ENCODE measurements at regions not wholly inside any gene's neighbourhood (a gene's known extent, or its start where the extent isn't known, plus 50 kb on each side); places are given as distances from the start of the nearest gene placed in this dataset.

GRCh38 chr12:67006610-67007009, 262.5 kb upstream of the CAND1 start:
- no TSS peak for BruUV-seq (replicated peaks)
- H3K4me2 ChIP-seq (ENCODE audit: low read length) = no peak overlapping the region
- ChIA-PET CTCF (ENCODE audit: unreplicated experiment) (no interaction called here), POLR2A (no interaction called here)
- H3K9me2 ChIP-seq (ENCODE audit: insufficient read depth, low read length) = no peaks in the 10 kb centered on the region
- H3K27ac ChIP-seq (ENCODE audit: low read depth, low read length, poor library complexity, severe bottlenecking) = no peak overlapping the region
- no peaks in the 10 kb centered on the region for H3K4me1 ChIP-seq (ENCODE audit: insufficient read depth, low read length, poor library complexity, severe bottlenecking)
- no peak for DNase-seq (ENCODE audit: low spot score)
- H3K36me3 ChIP-seq (ENCODE audit: insufficient read depth, low read length) = no peaks in the 10 kb centered on the region
- H3K9me3 ChIP-seq (ENCODE audit: low read length) = no peaks in the 10 kb centered on the region
- no peak for TF ChIP-seq EZH2phosphoT487 (IDR thresholded peaks at IDR 0.05; ENCODE audit: borderline replicate concordance, low read depth, low read length)
- TF ChIP-seq CTCF (conservative IDR thresholded peaks at IDR 0.05; ENCODE audit: low read length) = no peak
- H3K79me2 ChIP-seq (ENCODE audit: insufficient read depth, low read depth, low read length) = no peaks in the 10 kb centered on the region
- no peak overlapping the region for H2AFZ ChIP-seq (ENCODE audit: low read length)
- no peaks in the 10 kb centered on the region for H4K20me1 ChIP-seq (ENCODE audit: insufficient read depth, low read length)
- intact Hi-C loops (cut with micrococcal nuclease; ENCODE audit: unreplicated experiment) = no loop called here
- H3K4me3 ChIP-seq (ENCODE audit: low read depth, low read length, poor library complexity, severe bottlenecking) = no peak overlapping the region

- no peak for DNase-seq (ENCODE audit: low spot score)
- no peak overlapping the region for H3K27ac ChIP-seq (ENCODE audit: low read depth, low read length, poor library complexity, severe bottlenecking)
- ChIA-PET POLR2A (no interaction called here), CTCF (ENCODE audit: unreplicated experiment) (no interaction called here)
- H3K36me3 ChIP-seq (ENCODE audit: insufficient read depth, low read length) = no peaks in the 10 kb centered on the region
- H3K4me2 ChIP-seq (ENCODE audit: low read length) = no peak overlapping the region
- no peaks in the 10 kb centered on the region for H3K9me3 ChIP-seq (ENCODE audit: low read length)
- H3K9me2 ChIP-seq (ENCODE audit: insufficient read depth, low read length) = no peaks in the 10 kb centered on the region
- TF ChIP-seq EZH2phosphoT487 (IDR thresholded peaks at IDR 0.05; ENCODE audit: borderline replicate concordance, low read depth, low read length) (no peak), CTCF (conservative IDR thresholded peaks at IDR 0.05; ENCODE audit: low read length) (no peak)
- no peaks in the 10 kb centered on the region for H3K79me2 ChIP-seq (ENCODE audit: insufficient read depth, low read depth, low read length)
- H2AFZ ChIP-seq (ENCODE audit: low read length) = no peak overlapping the region
- no peak overlapping the region for H3K4me3 ChIP-seq (ENCODE audit: low read depth, low read length, poor library complexity, severe bottlenecking)
- intact Hi-C loops (cut with micrococcal nuclease; ENCODE audit: unreplicated experiment) = no loop called here
- H4K20me1 ChIP-seq (ENCODE audit: insufficient read depth, low read length) = no peaks in the 10 kb centered on the region
- no peaks in the 10 kb centered on the region for H3K4me1 ChIP-seq (ENCODE audit: insufficient read depth, low read length, poor library complexity, severe bottlenecking)
- BruUV-seq (replicated peaks) = no TSS peak
These were observed 254.5 kb upstream of the CAND1 start for GRCh38 chr12:67014642-67015041.

GRCh38 chr12:67018105-67018504, 251.1 kb upstream of the CAND1 start:
- intact Hi-C loops (cut with micrococcal nuclease; ENCODE audit: unreplicated experiment) = no loop called here

More at GRCh38 chr12:67018105-67018504, 251.1 kb upstream of the CAND1 start:
- ChIA-PET CTCF (ENCODE audit: unreplicated experiment) (no interaction called here), POLR2A (no interaction called here)
- TF ChIP-seq CTCF (conservative IDR thresholded peaks at IDR 0.05; ENCODE audit: low read length) = 0 out of 2 replicates have a peak, but pooled peaks have one; percentile 25
- TF ChIP-seq EZH2phosphoT487 (IDR thresholded peaks at IDR 0.05; ENCODE audit: borderline replicate concordance, low read depth, low read length) = no peak
- Histone ChIP-seq H3K4me1 (ENCODE audit: insufficient read depth, low read length, poor library complexity, severe bottlenecking) (no peaks in the 10 kb centered on the region), H3K9me3 (ENCODE audit: low read length) (no peaks in the 10 kb centered on the region), H3K4me2 (ENCODE audit: low read length) (no peak overlapping the region), H3K27ac (ENCODE audit: low read depth, low read length, poor library complexity, severe bottlenecking) (no peak overlapping the region), H2AFZ (ENCODE audit: low read length) (no peak overlapping the region), H4K20me1 (ENCODE audit: insufficient read depth, low read length) (no peaks in the 10 kb centered on the region), H3K79me2 (ENCODE audit: insufficient read depth, low read depth, low read length) (no peaks in the 10 kb centered on the region), H3K4me3 (ENCODE audit: low read depth, low read length, poor library complexity, severe bottlenecking) (no peak overlapping the region), H3K36me3 (ENCODE audit: insufficient read depth, low read length) (no peaks in the 10 kb centered on the region), H3K9me2 (ENCODE audit: insufficient read depth, low read length) (no peaks in the 10 kb centered on the region)
- DNase-seq (ENCODE audit: low spot score) = no peak
- no TSS peak for BruUV-seq (replicated peaks)
